Smooth muscle cell (in vitro differentiated cells): ENCODE measurements at regions not wholly inside any gene's neighbourhood (a gene's known extent, or its start where the extent isn't known, plus 50 kb on each side); places are given as distances from the start of the nearest gene placed in this dataset.

ENCODE experiments used
- DNase-seq: peaks from one replicate; lab custom pipeline; 2025; ENCODE audit not compliant: unreplicated experiment; lab: John Stamatoyannopoulos, UW
- H2AFZ ChIP-seq: fragments of 200-600 bp; sonication (generic); 2 replicates; pipeline ENCODE4 v1.6.0; 2016; ENCODE audit warnings: antibody characterized with exemption, low read depth, mild to moderate bottlenecking
- H3F3A ChIP-seq: fragments of 200-600 bp; sonication (generic); 2 replicates; pipeline ENCODE4 v1.6.0; 2017; ENCODE audit warnings: antibody characterized with exemption, low read depth
- H3K27ac ChIP-seq: fragments of 200-600 bp; sonication (generic); 2 replicates; pipeline ENCODE4 v1.5.1; 2016; ENCODE audit warnings: low read depth, mild to moderate bottlenecking
- H3K27me3 ChIP-seq: fragments of 200-600 bp; sonication (generic); 2 replicates; pipeline ENCODE4 v1.6.1; 2016; ENCODE audit warnings: low read depth, mild to moderate bottlenecking
- H3K36me3 ChIP-seq: fragments of 200-600 bp; sonication (generic); 2 replicates; pipeline ENCODE4 v1.5.1; 2016; ENCODE audit warnings: low read depth
- H3K4me1 ChIP-seq: fragments of 200-600 bp; sonication (generic); 2 replicates; pipeline ENCODE4 v1.5.1; 2016; ENCODE audit warnings: low read depth
- H3K4me2 ChIP-seq: fragments of 200-600 bp; sonication (generic); 2 replicates; pipeline ENCODE4 v1.6.0; 2016; ENCODE audit warnings: mild to moderate bottlenecking
- H3K4me3 ChIP-seq: fragments of 200-600 bp; sonication (generic); 2 replicates; pipeline ENCODE4 v1.5.1; 2016; ENCODE audit warnings: mild to moderate bottlenecking
- H3K79me2 ChIP-seq: fragments of 200-600 bp; sonication (generic); 2 replicates; pipeline ENCODE4 v1.6.0; 2016; ENCODE audit warnings: low read depth, mild to moderate bottlenecking
- H3K9ac ChIP-seq: fragments of 200-600 bp; sonication (generic); 2 replicates; pipeline ENCODE4 v1.6.0; 2016; ENCODE audit warnings: low read depth
- H3K9me3 ChIP-seq: fragments of 200-600 bp; sonication (generic); replicated peaks from 2 replicates; pipeline ENCODE4 v1.5.1; 2016; ENCODE audit warnings: low read depth
- H4K20me1 ChIP-seq: fragments of 200-600 bp; sonication (generic); 2 replicates; pipeline ENCODE4 v1.6.0; 2016; ENCODE audit warnings: low read depth
- CTCF ChIP-seq: fragments of 200-600 bp; sonication (generic); IDR thresholded peaks from 2 replicates; pipeline ENCODE4 v1.5.1; 2017; ENCODE audit warnings: borderline replicate concordance, mild to moderate bottlenecking, antibody characterized with exemption; ENCODE audit not compliant: insufficient read depth, poor library complexity, severe bottlenecking
- WGBS: methylation state at CpG from one replicate; pipeline ENCODE4 v1.1.7; 2016; ENCODE audit warnings: low lambda C conversion rate; 5-methylcytosine and 5-hydroxymethylcytosine counted together

- no peak overlapping the region for H3K9ac ChIP-seq
- no peaks in the 10 kb centered on the region for H3K27me3 ChIP-seq
- 95% methylated on average over 11 of the region's 11 CpGs for WGBS
- H3K27ac ChIP-seq = no peak overlapping the region
- no peak for TF ChIP-seq CTCF
- H3K79me2 ChIP-seq = no peaks in the 10 kb centered on the region
- no peak overlapping the region for H3K4me2 ChIP-seq
- no peaks in the 10 kb centered on the region for H3K9me3 ChIP-seq
- DNase-seq = no peak
- H3F3A ChIP-seq = no peaks in the 10 kb centered on the region
- H3K4me3 ChIP-seq = no peak overlapping the region
- H3K4me1 ChIP-seq = no peaks in the 10 kb centered on the region
- no peak overlapping the region for H2AFZ ChIP-seq
- H3K36me3 ChIP-seq = no peaks in the 10 kb centered on the region
- no peaks in the 10 kb centered on the region for H4K20me1 ChIP-seq
Measured at GRCh38 chr5:3237276-3237868, 358.3 kb upstream of the IRX1 start.

- Histone ChIP-seq H3K9ac (no peak overlapping the region), H3K9me3 (no peaks in the 10 kb centered on the region), H3K4me3 (no peak overlapping the region), H3K4me2 (no peak overlapping the region), H3F3A (no peaks in the 10 kb centered on the region), H2AFZ (no peak overlapping the region), H3K4me1 (no peaks in the 10 kb centered on the region), H3K27ac (no peak overlapping the region), H3K27me3 (no peaks in the 10 kb centered on the region), H4K20me1 (no peaks in the 10 kb centered on the region), H3K36me3 (no peaks in the 10 kb centered on the region), H3K79me2 (no peaks in the 10 kb centered on the region)
- DNase-seq = no peak
- no peak for TF ChIP-seq CTCF
- WGBS = 84% methylated on average over 9 of the region's 9 CpGs
Measured at GRCh38 chr5:3234566-3234965, 361.1 kb upstream of the IRX1 start.

- Histone ChIP-seq H2AFZ (no peak overlapping the region), H3K4me1 (no peaks in the 10 kb centered on the region), H3K27me3 (no peaks in the 10 kb centered on the region), H4K20me1 (no peaks in the 10 kb centered on the region), H3K79me2 (no peaks in the 10 kb centered on the region), H3K36me3 (no peaks in the 10 kb centered on the region), H3K9me3 (no peaks in the 10 kb centered on the region), H3K9ac (no peak overlapping the region), H3F3A (no peaks in the 10 kb centered on the region), H3K4me3 (no peak overlapping the region), H3K4me2 (no peak overlapping the region), H3K27ac (no peak overlapping the region)
- WGBS = 89% methylated on average over 10 of the region's 10 CpGs
- TF ChIP-seq CTCF = no peak
- no peak for DNase-seq
Measured at GRCh38 chr5:3230941-3231340, 364.7 kb upstream of the IRX1 start.

- Histone ChIP-seq H3F3A (no peaks in the 10 kb centered on the region), H3K4me1 (no peaks in the 10 kb centered on the region), H3K9me3 (no peaks in the 10 kb centered on the region), H2AFZ (no peak overlapping the region), H4K20me1 (no peaks in the 10 kb centered on the region), H3K27me3 (no peaks in the 10 kb centered on the region), H3K79me2 (no peaks in the 10 kb centered on the region), H3K36me3 (no peaks in the 10 kb centered on the region), H3K4me3 (no peak overlapping the region), H3K9ac (no peak overlapping the region), H3K27ac (no peak overlapping the region), H3K4me2 (no peak overlapping the region)
- 83% methylated on average over 5 of the region's 5 CpGs for WGBS
- DNase-seq = no peak
- TF ChIP-seq CTCF = no peak
Measured at GRCh38 chr5:3230254-3230653, 365.4 kb upstream of the IRX1 start.
